ENCODE measurements at regions not wholly inside any gene's neighbourhood (a gene's known extent, or its start where the extent isn't known, plus 50 kb on each side); places are given as distances from the start of the nearest gene placed in this dataset.

DNA sequence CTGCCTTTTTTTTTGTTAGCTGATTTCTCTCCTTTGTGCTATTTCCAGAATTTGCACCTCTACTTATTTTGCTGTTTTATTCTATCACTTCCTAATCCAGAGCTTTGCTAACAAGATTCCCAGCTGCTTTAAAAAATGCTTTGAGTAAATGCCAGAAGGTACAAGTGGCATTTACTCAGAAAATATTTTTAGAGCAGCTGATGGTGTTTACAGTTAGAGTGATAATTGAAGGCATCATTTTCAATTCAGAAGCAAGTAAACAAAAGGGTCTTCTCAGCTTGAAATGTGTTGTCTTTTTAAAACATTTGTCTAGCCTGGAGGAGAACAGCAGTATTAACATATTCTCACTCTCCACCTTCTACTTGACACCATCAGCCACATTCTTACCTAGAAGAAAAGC is 99.9 kb downstream of the OTOR start:
- TF ChIP-seq, protein P1, sequence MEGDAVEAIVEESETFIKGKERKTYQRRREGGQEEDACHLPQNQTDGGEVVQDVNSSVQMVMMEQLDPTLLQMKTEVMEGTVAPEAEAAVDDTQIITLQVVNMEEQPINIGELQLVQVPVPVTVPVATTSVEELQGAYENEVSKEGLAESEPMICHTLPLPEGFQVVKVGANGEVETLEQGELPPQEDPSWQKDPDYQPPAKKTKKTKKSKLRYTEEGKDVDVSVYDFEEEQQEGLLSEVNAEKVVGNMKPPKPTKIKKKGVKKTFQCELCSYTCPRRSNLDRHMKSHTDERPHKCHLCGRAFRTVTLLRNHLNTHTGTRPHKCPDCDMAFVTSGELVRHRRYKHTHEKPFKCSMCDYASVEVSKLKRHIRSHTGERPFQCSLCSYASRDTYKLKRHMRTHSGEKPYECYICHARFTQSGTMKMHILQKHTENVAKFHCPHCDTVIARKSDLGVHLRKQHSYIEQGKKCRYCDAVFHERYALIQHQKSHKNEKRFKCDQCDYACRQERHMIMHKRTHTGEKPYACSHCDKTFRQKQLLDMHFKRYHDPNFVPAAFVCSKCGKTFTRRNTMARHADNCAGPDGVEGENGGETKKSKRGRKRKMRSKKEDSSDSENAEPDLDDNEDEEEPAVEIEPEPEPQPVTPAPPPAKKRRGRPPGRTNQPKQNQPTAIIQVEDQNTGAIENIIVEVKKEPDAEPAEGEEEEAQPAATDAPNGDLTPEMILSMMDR (conservative IDR thresholded peaks at IDR 0.05; ENCODE audit: low read depth, low read length): no peak
- no peak for TF ChIP-seq EZH2 (IDR thresholded peaks at IDR 0.05; ENCODE audit: borderline replicate concordance, low read depth, low read length, poor library complexity, severe bottlenecking)
